Stimulated activated naive B cell treated with anti-CD40 and anti-IgM and Interleukin-4, amounts not matched to agents 10 μg/mL and 1 μg/mL and 100 μg/mL, for 72 hours (primary cell): ENCODE measurements at regions not wholly inside any gene's neighbourhood (a gene's known extent, or its start where the extent isn't known, plus 50 kb on each side); places are given as distances from the start of the nearest gene placed in this dataset.
"Not testable (repeated sequence)": the region's sequence is repeated elsewhere in the genome, so short reads cannot be mapped to it uniquely, and the experiment has no call there.

Experiments
- ATAC-seq, 2 donors: fragments of 150-1000 bp; cut with Tn5 transposase; replicated peaks; 2 replicates each; pipeline ENCODE4 v1.10.0; 2021; ENCODE audit warnings: moderate library complexity in 1 of 2
- DNase-seq: peaks from one replicate; pipeline ENCODE4 v3.0.0; 2021
- H3K27ac Mint-ChIP-seq: one replicate; pipeline ENCODE4 v1.8.0; 2022; ENCODE audit warnings: mild to moderate bottlenecking, mixed read lengths
- H3K27me3 Mint-ChIP-seq, 2 donors: one replicate each; pipeline ENCODE4 v1.8.0; 2022; ENCODE audit warnings: mixed read lengths in 2 of 2
- H3K36me3 Mint-ChIP-seq, 2 donors: one replicate each; pipeline ENCODE4 v1.8.0; 2022; ENCODE audit warnings: mixed read lengths in 2 of 2, mild to moderate bottlenecking in 1 of 2
- H3K4me1 Mint-ChIP-seq, 2 donors: one replicate each; pipeline ENCODE4 v1.8.0; 2022; ENCODE audit warnings: mixed read lengths in 2 of 2, mild to moderate bottlenecking in 1 of 2
- H3K4me3 Mint-ChIP-seq, 2 donors: one replicate each; pipeline ENCODE4 v1.8.0; 2022; ENCODE audit warnings: mild to moderate bottlenecking in 2 of 2, mixed read lengths in 2 of 2, moderate library complexity in 1 of 2
- H3K9me3 Mint-ChIP-seq, 2 donors: one replicate each; pipeline ENCODE4 v1.8.0; 2022; ENCODE audit warnings: mixed read lengths in 2 of 2, mild to moderate bottlenecking in 1 of 2

DNA sequence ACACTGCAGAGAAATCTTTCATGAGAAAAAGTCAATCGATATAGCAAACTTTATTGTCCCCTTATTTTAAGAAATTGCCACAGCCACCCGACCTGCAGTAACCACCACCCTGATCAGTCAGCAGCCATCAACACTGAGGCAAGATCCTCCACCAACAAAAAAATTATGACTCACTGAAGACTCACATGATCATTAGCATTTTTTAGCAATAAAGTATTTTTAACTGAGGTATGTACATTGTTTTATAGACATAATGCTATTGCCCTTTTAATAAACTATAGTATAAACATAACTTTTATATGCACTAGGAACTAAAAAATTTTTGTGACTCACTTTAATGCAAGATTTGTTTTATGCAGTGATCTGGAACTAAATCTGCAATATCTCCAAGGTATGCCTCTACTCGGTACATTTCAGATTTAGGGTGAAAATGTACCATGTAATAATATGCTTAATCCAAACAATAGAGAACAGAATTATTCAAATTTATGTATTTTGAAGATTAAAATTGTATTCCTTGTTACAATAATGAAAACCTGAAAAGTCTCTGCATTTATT lies 79.2 kb upstream of the CEP126 start:
- ATAC-seq (no peak), DNase-seq (no peak)
- no peak overlapping the region for H3K27ac Mint-ChIP-seq
- peaks cover 0 to 6% of the 10 kb centered on the region in 2 donors for H3K27me3 Mint-ChIP-seq
- no peak overlapping the region for H3K4me3 Mint-ChIP-seq
- H3K36me3 Mint-ChIP-seq: no peaks in the 10 kb centered on the region
- no peaks in the 10 kb centered on the region for H3K4me1 Mint-ChIP-seq
- H3K9me3 Mint-ChIP-seq: peaks cover 0 to 3% of the 10 kb centered on the region in 2 donors

DNA sequence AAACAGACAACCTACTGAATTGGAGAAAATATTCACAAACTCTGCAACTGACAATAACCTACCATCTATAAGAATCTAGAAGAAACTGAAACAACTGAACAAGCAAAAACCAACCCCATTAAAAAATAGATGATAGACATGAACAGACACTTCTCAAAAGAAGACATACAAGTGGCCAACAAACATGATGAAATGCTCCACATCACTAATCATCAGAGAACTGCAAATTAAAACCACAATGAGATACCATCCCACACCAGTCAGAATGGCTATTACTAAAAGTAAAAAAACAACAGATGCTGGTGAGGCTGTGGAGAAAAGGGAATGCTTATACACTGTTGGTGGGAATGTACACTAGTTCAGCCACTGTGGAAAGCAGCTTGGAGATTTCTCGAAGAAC lies 84.3 kb upstream of the CEP126 start:
- H3K4me1 Mint-ChIP-seq, H3K9me3 Mint-ChIP-seq, H3K27me3 Mint-ChIP-seq, H3K36me3 Mint-ChIP-seq, ATAC-seq, DNase-seq, H3K4me3 Mint-ChIP-seq, H3K27ac Mint-ChIP-seq: not testable (repeated sequence)

DNA sequence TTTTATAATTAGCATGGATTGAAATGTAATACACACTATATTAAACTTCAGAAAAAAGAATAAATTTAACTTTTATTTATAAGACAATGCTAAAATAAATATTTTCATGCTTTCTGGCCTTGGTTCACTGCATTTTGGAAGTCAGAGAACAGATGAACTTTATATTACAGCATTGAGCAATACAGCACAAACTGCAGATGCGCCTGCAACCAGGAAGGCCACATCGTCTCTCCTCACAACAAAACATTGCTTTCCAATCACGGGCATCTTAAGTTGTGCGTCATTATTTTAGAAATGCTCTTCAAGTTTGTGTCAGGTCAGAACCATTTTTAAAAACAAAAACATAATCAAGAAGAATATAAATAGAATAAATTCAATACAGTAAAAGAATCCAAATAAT lies 89.3 kb upstream of the CEP126 start:
- no peaks in the 10 kb centered on the region for H3K9me3 Mint-ChIP-seq
- DNase-seq (no peak), ATAC-seq (no peak)
- H3K4me3 Mint-ChIP-seq: no peak overlapping the region
- H3K27me3 Mint-ChIP-seq: no peaks in the 10 kb centered on the region
- no peak overlapping the region for H3K27ac Mint-ChIP-seq
- no peaks in the 10 kb centered on the region for H3K4me1 Mint-ChIP-seq
- no peaks in the 10 kb centered on the region for H3K36me3 Mint-ChIP-seq

DNA sequence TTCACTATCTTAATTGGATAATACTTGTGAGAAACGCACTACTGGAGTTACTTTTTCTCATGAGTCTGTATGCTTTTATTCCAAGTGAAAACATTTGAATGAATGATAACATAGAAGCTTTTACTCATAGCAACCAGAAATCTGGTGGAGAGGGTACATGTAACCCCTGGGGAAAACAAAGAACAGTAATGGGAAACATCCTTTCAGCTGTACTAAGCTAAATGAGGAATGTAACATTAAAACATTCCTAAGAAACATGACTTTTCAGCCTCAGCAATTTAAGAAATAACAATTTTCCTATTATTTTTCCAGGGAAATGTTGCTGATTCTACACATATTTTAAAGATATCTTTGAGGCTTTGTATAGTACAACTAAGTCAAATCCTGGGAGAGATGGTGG lies 97.2 kb upstream of the CEP126 start:
- DNase-seq (no peak), ATAC-seq (no peak)
- Mint-ChIP-seq H3K36me3 (no peaks in the 10 kb centered on the region), H3K27ac (no peak overlapping the region), H3K4me1 (no peaks in the 10 kb centered on the region), H3K4me3 (no peak overlapping the region), H3K27me3 (no peaks in the 10 kb centered on the region), H3K9me3 (no peaks in the 10 kb centered on the region)

DNA sequence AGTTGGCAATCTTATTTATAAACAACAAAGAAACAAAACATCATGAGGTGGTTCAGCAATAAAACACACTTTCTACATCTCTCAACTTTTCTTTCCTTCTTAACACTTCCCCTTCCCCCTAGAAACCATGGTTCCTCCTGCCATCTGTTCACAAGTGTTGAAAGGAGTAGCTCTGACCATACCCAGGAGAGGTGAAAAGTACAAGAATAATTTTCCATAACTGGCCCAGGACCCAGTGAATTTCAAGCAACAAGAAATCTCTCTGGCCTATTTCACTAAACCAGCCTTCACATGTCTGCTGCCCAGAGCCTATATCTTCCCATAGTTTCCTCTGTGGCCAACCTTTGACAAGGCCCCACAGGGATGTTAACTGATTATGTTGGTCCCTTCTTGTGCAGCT lies 98.2 kb upstream of the CEP126 start:
- no peak for DNase-seq
- ATAC-seq: no peak
- Mint-ChIP-seq H3K27ac (no peak overlapping the region), H3K4me3 (no peak overlapping the region), H3K9me3 (peaks cover 1 to 2% of the 10 kb centered on the region in 2 donors), H3K36me3 (no peaks in the 10 kb centered on the region), H3K27me3 (no peaks in the 10 kb centered on the region), H3K4me1 (no peaks in the 10 kb centered on the region)

DNA sequence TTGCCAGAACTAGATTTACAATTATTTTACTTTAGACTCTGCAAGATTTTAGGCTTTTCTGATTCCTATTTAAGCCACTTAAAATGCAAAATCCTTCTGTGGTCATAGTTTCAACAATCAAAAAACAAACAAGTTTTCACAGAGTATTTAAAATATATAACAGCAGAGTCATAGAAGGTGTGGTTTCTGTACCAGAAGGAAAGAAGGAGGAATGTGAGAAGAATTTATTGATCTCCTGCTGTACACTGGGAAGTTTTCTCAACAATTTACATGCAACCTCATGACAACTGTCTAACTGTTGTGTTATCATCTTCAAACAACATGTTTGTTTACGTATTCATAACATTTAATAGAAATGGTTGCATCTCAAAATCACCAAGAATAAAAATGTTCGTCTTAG lies 102.3 kb upstream of the CEP126 start:
- no peak for DNase-seq
- H3K27me3 Mint-ChIP-seq: no peaks in the 10 kb centered on the region
- H3K4me3 Mint-ChIP-seq: no peak overlapping the region
- no peak overlapping the region for H3K27ac Mint-ChIP-seq
- H3K9me3 Mint-ChIP-seq: peaks cover 5% of the 10 kb centered on the region in 2 donors
- H3K36me3 Mint-ChIP-seq: no peaks in the 10 kb centered on the region
- ATAC-seq: no peak
- H3K4me1 Mint-ChIP-seq: no peaks in the 10 kb centered on the region

DNA sequence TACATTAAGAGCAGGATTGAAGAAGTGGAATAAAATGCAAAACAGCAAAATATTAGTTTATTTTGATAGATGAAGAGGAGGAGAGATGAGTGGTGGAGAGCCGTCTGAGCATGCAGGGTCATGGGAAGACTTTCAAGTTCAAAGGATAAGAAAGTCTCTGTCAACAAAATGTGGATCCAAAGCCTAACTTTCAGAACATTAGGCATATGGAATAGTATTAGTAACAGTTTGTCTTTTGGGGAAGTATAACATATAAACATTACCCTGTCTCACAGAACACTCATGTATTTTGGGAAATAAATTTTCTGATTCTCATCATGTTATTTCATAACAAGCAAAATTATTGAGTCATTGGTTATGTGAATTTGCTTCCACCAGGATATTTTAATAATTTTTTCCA lies 104.3 kb upstream of the CEP126 start:
- no peaks in the 10 kb centered on the region for H3K27me3 Mint-ChIP-seq
- peaks cover 5% of the 10 kb centered on the region in 2 donors for H3K9me3 Mint-ChIP-seq
- no peaks in the 10 kb centered on the region for H3K36me3 Mint-ChIP-seq

DNA sequence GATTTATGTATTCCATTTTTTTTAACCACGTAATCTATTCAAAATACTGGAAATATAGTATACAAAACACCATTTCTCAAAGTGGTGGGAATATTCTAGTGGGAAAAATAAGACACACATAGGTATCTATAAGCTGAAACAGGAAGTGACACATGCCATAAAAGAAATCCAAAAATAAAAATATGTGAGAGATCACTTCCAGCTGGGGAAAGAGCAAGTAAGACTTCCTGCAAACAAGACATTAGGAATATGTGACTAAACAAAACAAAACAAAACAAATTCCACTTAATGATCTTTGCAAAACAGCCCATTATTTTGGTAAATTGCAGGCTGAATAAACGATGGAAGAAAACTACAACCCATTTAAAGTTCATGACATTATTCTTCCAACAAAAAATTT lies 107.3 kb upstream of the CEP126 start:
- ATAC-seq (no peak), DNase-seq (no peak)
- no peaks in the 10 kb centered on the region for H3K27me3 Mint-ChIP-seq
- no peak overlapping the region for H3K27ac Mint-ChIP-seq
- no peaks in the 10 kb centered on the region for H3K36me3 Mint-ChIP-seq
- peaks cover 5% of the 10 kb centered on the region in 2 donors for H3K9me3 Mint-ChIP-seq
- H3K4me1 Mint-ChIP-seq: no peaks in the 10 kb centered on the region
- no peak overlapping the region for H3K4me3 Mint-ChIP-seq

More for the DNA sequence above, 104.3 kb upstream of the CEP126 start:
- no peak for DNase-seq
- H3K27ac Mint-ChIP-seq: no peak overlapping the region
- no peak for ATAC-seq
- no peak overlapping the region for H3K4me3 Mint-ChIP-seq
- H3K4me1 Mint-ChIP-seq: no peaks in the 10 kb centered on the region

DNA sequence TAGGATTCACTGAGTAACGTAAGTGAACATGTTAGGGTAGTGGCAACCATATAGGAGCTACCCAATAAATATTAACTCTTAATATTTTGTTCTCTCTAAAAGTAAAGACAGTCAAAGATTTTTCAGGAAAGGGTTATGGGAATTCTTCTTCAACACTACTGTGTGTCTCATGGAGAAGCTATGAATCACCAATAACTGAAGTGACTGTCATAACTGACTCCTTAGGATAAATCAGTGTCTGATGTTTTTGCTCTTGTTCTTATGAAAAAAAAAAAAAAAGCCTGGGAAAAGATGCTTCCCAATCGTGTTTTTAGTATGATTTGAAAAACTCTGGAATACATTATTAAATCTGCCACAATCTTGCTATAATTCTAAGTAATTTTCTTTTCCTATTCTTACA lies 111.2 kb upstream of the CEP126 start:
- Mint-ChIP-seq H3K27ac (no peak overlapping the region), H3K27me3 (no peaks in the 10 kb centered on the region), H3K36me3 (no peaks in the 10 kb centered on the region), H3K4me1 (no peaks in the 10 kb centered on the region), H3K4me3 (no peak overlapping the region), H3K9me3 (peaks cover 0 to 9% of the 10 kb centered on the region in 2 donors)
- DNase-seq: no peak
- ATAC-seq: no peak

DNA sequence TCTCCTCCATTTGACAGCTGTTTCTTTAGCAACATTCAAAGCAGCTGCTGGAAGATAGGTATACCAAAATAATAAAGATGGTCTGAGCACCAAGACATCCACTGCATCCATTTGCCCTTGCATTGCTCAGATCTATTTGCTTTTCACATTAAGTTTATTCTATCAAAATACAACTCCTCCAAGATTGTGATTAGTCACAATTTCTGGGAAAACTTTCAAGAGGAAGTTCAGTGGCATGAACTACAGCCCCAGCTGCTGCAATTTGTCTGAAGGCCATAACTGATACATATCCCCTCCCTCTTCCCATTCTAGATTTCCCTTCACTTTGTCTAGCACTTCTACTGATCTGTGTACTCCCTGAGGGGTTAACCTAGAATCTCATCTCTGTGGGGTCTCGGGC lies 117.5 kb upstream of the CEP126 start:
- Mint-ChIP-seq H3K27me3 (peaks cover 0 to 5% of the 10 kb centered on the region in 2 donors), H3K9me3 (peaks cover 5 to 11% of the 10 kb centered on the region in 2 donors), H3K36me3 (no peaks in the 10 kb centered on the region), H3K27ac (no peak overlapping the region), H3K4me3 (no peak overlapping the region), H3K4me1 (no peaks in the 10 kb centered on the region)
- ATAC-seq (no peak), DNase-seq (no peak)

DNA sequence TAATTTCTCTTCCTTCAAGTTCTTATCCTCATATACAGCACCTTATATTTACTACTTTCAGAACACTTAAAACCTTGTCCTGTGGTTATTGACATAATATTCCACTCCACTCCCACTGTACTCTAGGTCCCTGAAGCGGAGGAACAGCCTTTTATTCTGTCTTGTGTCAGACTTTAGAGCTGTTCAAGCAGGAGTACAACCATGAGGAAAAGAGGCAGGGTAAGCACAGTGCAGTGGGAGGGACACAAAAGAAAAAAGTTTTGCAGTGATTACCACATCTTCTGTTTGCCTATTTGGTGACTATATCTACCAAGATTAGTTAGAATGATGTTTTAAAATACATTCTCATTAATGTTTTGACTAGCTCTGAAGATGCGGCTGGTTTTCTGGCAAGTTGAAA lies 122.0 kb upstream of the CEP126 start:
- Mint-ChIP-seq H3K36me3 (no peaks in the 10 kb centered on the region), H3K4me3 (no peak overlapping the region), H3K9me3 (peaks cover 4 to 5% of the 10 kb centered on the region in 2 donors), H3K27me3 (peaks cover 0 to 5% of the 10 kb centered on the region in 2 donors), H3K4me1 (no peaks in the 10 kb centered on the region), H3K27ac (no peak overlapping the region)
- DNase-seq: no peak
- ATAC-seq: no peak

DNA sequence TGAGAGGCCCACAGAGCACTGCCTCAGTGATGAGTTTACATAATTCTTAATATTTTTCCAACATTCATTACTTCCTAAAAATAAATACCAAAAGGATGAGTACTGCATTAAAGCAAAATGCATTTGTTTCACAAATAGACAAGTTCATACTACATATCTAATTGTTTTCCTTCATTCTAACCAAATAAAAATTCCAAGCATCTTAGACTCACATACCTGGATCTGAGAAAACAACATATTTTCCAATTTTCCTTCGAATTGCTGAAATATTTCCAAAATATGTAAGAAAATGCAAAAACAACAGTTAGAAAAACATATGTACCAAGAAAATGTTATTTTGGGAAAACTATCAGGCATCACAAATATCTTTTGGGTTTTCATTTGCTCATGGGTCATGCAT lies 127.9 kb upstream of the CEP126 start:
- no peak for ATAC-seq
- H3K9me3 Mint-ChIP-seq: peaks cover 5 to 7% of the 10 kb centered on the region in 2 donors
- no peaks in the 10 kb centered on the region for H3K4me1 Mint-ChIP-seq
- H3K36me3 Mint-ChIP-seq: no peaks in the 10 kb centered on the region
- no peak overlapping the region for H3K27ac Mint-ChIP-seq
- no peaks in the 10 kb centered on the region for H3K27me3 Mint-ChIP-seq
- no peak overlapping the region for H3K4me3 Mint-ChIP-seq
- no peak for DNase-seq

DNA sequence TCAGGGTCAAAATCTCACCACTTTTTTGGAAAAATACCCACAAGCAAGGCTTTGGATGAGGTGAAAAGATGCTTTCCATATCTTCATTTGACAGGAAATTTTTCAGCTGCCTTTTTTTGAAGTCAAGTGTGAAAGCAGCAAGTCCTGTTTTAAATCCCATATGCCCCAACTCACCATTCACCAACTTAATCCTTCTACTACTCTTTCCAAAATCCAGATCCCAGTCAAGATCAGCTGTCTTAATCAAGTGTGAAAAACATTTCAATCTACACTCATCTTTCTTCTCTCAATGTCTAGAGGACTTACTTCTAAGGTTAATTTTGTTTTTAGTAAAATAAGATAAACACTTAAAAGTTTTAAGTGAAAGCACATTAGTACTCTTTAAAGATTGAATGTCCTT lies 128.4 kb upstream of the CEP126 start:
- no peaks in the 10 kb centered on the region for H3K36me3 Mint-ChIP-seq
- peaks cover 5 to 10% of the 10 kb centered on the region in 2 donors for H3K9me3 Mint-ChIP-seq
- no peak for DNase-seq
- ATAC-seq: no peak
- no peak overlapping the region for H3K4me3 Mint-ChIP-seq
- no peaks in the 10 kb centered on the region for H3K4me1 Mint-ChIP-seq
- peak overlapping the region; percentile 16 for H3K27ac Mint-ChIP-seq
- H3K27me3 Mint-ChIP-seq: no peaks in the 10 kb centered on the region

DNA sequence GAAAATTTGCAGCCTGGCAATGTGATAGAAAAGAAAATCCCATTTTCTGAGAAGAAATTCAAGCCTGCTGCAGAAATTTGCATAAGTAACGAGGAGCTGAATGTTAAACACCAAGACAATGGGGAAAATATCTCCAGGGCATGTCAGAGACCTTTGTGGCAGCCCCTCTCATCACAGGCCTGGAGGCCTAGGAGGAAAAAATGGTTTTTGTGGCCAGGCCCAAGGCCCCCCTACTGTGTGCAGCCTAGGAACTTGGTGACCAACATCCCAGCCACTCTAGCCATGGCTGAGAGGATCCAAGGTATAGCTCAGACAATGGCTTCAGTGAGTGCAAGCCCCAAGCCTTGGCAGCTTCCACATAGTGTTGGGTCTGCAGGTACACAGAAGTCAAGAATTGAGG lies 135.6 kb upstream of the CEP126 start:
- not testable (repeated sequence) for H3K27ac Mint-ChIP-seq, DNase-seq, H3K4me1 Mint-ChIP-seq, H3K4me3 Mint-ChIP-seq, H3K27me3 Mint-ChIP-seq, ATAC-seq, H3K36me3 Mint-ChIP-seq
- peaks cover 24 to 32% of the 10 kb centered on the region in 2 donors for H3K9me3 Mint-ChIP-seq

DNA sequence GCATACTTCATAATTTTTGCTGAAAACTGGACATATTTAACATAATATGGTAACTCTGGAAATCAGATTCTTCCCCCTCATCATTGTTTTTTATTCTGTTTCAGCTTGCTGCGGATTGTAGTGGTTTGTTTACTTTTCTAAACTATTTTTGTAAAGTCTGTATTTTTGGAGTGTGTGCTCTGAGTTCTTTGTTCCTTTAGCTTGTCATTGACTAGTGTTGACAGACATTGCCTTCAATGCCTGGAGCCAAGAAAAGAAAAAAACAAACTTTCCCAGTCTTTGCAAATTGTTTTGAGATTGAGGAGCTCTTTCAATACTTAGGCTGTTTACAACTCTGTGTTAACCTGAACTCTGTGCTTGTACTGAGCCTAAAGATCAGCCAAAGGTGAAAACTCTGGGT lies 137.3 kb upstream of the CEP126 start:
- no peak overlapping the region for H3K4me3 Mint-ChIP-seq
- H3K36me3 Mint-ChIP-seq: no peaks in the 10 kb centered on the region
- ATAC-seq: no peak
- peaks cover 20 to 29% of the 10 kb centered on the region in 2 donors for H3K9me3 Mint-ChIP-seq
- no peak for DNase-seq
- H3K27me3 Mint-ChIP-seq: no peaks in the 10 kb centered on the region
- no peak overlapping the region for H3K27ac Mint-ChIP-seq
- no peaks in the 10 kb centered on the region for H3K4me1 Mint-ChIP-seq

DNA sequence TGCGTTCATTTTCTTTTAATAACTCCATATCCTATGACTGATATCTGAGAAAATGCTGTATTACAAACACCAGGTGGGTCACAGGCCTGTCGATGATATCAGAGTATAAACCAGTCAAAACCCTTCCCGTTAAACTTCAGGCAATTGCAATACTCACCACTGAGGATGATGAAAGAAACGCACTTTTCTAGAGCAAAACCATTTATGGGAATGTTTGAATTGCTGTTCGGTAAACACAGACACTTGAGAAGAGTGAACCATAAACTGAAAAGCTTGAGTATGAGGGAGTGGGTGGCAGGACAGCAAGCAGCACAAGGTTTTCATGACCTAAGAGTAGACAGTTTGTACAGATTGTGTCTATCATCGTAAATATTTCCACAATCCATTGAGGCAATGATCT lies 139.8 kb upstream of the CEP126 start:
- Mint-ChIP-seq H3K27me3 (no peaks in the 10 kb centered on the region), H3K36me3 (no peaks in the 10 kb centered on the region), H3K27ac (no peak overlapping the region), H3K4me3 (no peak overlapping the region), H3K4me1 (no peaks in the 10 kb centered on the region), H3K9me3 (peaks cover 18 to 21% of the 10 kb centered on the region in 2 donors)
- ATAC-seq: no peak
- no peak for DNase-seq
